ENCODE measurements at regions not wholly inside any gene's neighbourhood (a gene's known extent, or its start where the extent isn't known, plus 50 kb on each side); places are given as distances from the start of the nearest gene placed in this dataset.
A peak's percentile ranks its signal among the peaks of the same experiment; 100 is the strongest.
"Not testable (repeated sequence)": the region's sequence is repeated elsewhere in the genome, so short reads cannot be mapped to it uniquely, and the experiment has no call there.

GRCh38 chr2:150341982-150342680 is 145.3 kb downstream of the RND3 start:
- H3K4me3 ChIP-seq (ENCODE audit: low read depth, low read length): no peak overlapping the region
- no peaks in the 10 kb centered on the region for H3K27me3 ChIP-seq (ENCODE audit: insufficient read depth, low read length)
- H3K27ac ChIP-seq (ENCODE audit: low read depth, low read length): no peak overlapping the region
- H3K79me2 ChIP-seq (ENCODE audit: control insufficient read depth, insufficient read depth, low read length, unreplicated experiment): no peaks in the 10 kb centered on the region
- H3K4me1 ChIP-seq (ENCODE audit: control insufficient read depth, insufficient read depth, low read length, unreplicated experiment): no peaks in the 10 kb centered on the region
- no peak overlapping the region for H2AFZ ChIP-seq (ENCODE audit: low read length, unreplicated experiment)
- no peaks in the 10 kb centered on the region for H3K36me3 ChIP-seq (ENCODE audit: insufficient read depth, low read length)

DNA sequence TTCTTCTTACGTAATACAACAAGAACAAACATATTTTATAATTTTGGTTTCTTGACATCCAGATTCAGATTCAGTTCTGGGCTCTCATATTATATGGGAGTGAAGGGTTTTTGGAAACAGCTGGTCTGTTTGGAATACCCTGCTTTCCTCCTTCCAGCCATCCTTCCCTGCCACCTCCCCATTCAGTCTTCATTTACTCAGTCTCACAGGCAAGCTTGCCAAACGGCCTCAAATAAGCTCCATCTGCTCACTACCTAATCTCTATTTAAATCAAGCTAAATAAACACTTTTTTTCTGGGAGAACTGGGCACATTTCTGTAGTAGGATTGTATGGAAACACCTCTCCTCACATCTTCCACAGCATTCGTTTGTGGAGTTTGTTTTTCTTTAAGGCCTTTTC is 147.5 kb downstream of the RND3 start:
- H3K4me1 ChIP-seq (ENCODE audit: control insufficient read depth, insufficient read depth, low read length, unreplicated experiment): no peaks in the 10 kb centered on the region
- H3K4me3 ChIP-seq (ENCODE audit: low read depth, low read length): no peak overlapping the region
- H3K27me3 ChIP-seq (ENCODE audit: insufficient read depth, low read length): no peaks in the 10 kb centered on the region
- no peak overlapping the region for H3K27ac ChIP-seq (ENCODE audit: low read depth, low read length)
- H3K36me3 ChIP-seq (ENCODE audit: insufficient read depth, low read length): no peaks in the 10 kb centered on the region
- no peaks in the 10 kb centered on the region for H3K79me2 ChIP-seq (ENCODE audit: control insufficient read depth, insufficient read depth, low read length, unreplicated experiment)
- no peak overlapping the region for H2AFZ ChIP-seq (ENCODE audit: low read length, unreplicated experiment)

GRCh38 chr2:150339282-150339681 is 148.2 kb downstream of the RND3 start:
- H2AFZ ChIP-seq (ENCODE audit: low read length, unreplicated experiment): no peak overlapping the region
- H3K4me3 ChIP-seq (ENCODE audit: low read depth, low read length): no peak overlapping the region
- no peaks in the 10 kb centered on the region for H3K27me3 ChIP-seq (ENCODE audit: insufficient read depth, low read length)
- no peaks in the 10 kb centered on the region for H3K36me3 ChIP-seq (ENCODE audit: insufficient read depth, low read length)
- H3K27ac ChIP-seq (ENCODE audit: low read depth, low read length): no peak overlapping the region
- no peaks in the 10 kb centered on the region for H3K79me2 ChIP-seq (ENCODE audit: control insufficient read depth, insufficient read depth, low read length, unreplicated experiment)
- H3K4me1 ChIP-seq (ENCODE audit: control insufficient read depth, insufficient read depth, low read length, unreplicated experiment): no peaks in the 10 kb centered on the region

- Histone ChIP-seq H3K36me3 (ENCODE audit: insufficient read depth, low read length) (no peaks in the 10 kb centered on the region), H3K27ac (ENCODE audit: low read depth, low read length) (no peak overlapping the region), H3K4me1 (ENCODE audit: control insufficient read depth, insufficient read depth, low read length, unreplicated experiment) (no peaks in the 10 kb centered on the region), H2AFZ (ENCODE audit: low read length, unreplicated experiment) (no peak overlapping the region), H3K27me3 (ENCODE audit: insufficient read depth, low read length) (no peaks in the 10 kb centered on the region), H3K4me3 (ENCODE audit: low read depth, low read length) (no peak overlapping the region), H3K79me2 (ENCODE audit: control insufficient read depth, insufficient read depth, low read length, unreplicated experiment) (no peaks in the 10 kb centered on the region)
Measured at GRCh38 chr2:150335596-150335995, 151.9 kb downstream of the RND3 start.

DNA sequence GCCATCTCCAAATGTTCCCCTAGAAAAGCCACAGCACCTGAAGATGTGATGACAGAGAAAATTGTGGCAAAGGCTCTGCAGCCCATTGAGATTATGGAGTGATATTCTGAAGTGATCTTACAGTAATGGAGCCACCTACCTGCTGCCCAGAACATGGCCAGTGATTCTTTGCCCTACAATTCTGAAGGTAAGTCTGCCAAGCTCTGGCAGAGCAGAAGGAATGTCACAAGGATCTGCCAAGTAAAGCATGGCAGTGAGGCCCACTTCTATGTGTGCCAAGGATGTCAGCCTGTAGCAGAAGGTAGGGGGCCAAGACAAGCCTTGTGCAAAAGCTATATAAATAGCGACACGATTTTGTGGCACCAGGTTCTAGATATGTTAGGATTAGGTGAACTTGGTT is 155.1 kb downstream of the RND3 start:
- Histone ChIP-seq H3K27ac (ENCODE audit: low read depth, low read length) (no peak overlapping the region), H3K27me3 (ENCODE audit: insufficient read depth, low read length) (no peaks in the 10 kb centered on the region), H3K36me3 (ENCODE audit: insufficient read depth, low read length) (no peaks in the 10 kb centered on the region), H3K4me1 (ENCODE audit: control insufficient read depth, insufficient read depth, low read length, unreplicated experiment) (no peaks in the 10 kb centered on the region), H2AFZ (ENCODE audit: low read length, unreplicated experiment) (no peak overlapping the region), H3K79me2 (ENCODE audit: control insufficient read depth, insufficient read depth, low read length, unreplicated experiment) (no peaks in the 10 kb centered on the region), H3K4me3 (ENCODE audit: low read depth, low read length) (no peak overlapping the region)

- H3K36me3 ChIP-seq (ENCODE audit: insufficient read depth, low read length): no peaks in the 10 kb centered on the region
- H2AFZ ChIP-seq (ENCODE audit: low read length, unreplicated experiment): no peak overlapping the region
- H3K4me1 ChIP-seq (ENCODE audit: control insufficient read depth, insufficient read depth, low read length, unreplicated experiment): no peaks in the 10 kb centered on the region
- H3K79me2 ChIP-seq (ENCODE audit: control insufficient read depth, insufficient read depth, low read length, unreplicated experiment): no peaks in the 10 kb centered on the region
- H3K27me3 ChIP-seq (ENCODE audit: insufficient read depth, low read length): no peaks in the 10 kb centered on the region
- no peak overlapping the region for H3K4me3 ChIP-seq (ENCODE audit: low read depth, low read length)
- no peak overlapping the region for H3K27ac ChIP-seq (ENCODE audit: low read depth, low read length)
Measured at GRCh38 chr2:150327564-150328489, 159.6 kb downstream of the RND3 start.

DNA sequence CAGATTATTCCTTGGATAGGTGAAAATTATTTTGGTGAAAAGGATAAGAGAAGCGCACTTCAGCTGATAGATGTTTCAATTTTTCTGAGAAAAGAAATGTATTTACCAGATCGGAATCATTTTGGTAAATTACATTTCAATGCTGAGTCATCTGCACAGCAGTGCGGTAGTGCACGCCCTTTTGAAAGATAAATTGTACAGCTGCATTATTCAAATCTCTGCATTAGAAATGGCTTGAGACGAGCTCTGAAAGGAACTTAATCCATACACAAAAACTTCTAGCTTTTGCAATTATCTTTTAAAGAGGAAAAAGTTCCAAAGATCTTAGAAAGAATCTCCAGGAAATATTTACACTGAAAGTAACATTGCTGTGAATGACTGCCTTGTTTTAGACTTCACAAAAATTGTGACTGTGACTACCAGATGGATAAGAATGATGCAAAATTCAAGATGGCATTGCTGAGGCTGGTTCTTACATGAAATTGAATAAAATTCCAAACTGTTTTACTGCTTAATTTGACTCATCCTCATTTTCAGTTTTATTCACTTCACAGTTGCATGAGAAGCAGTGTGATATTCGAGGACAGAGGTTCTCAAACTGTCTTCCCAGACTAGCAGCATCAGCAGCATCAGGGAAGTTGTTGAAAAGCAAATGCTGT is 161.7 kb downstream of the RND3 start:
- Histone ChIP-seq H3K4me1 (ENCODE audit: control insufficient read depth, insufficient read depth, low read length, unreplicated experiment) (no peaks in the 10 kb centered on the region), H3K4me3 (ENCODE audit: low read depth, low read length) (no peak overlapping the region), H2AFZ (ENCODE audit: low read length, unreplicated experiment) (peak overlapping the region; percentile 52), H3K79me2 (ENCODE audit: control insufficient read depth, insufficient read depth, low read length, unreplicated experiment) (no peaks in the 10 kb centered on the region), H3K36me3 (ENCODE audit: insufficient read depth, low read length) (no peaks in the 10 kb centered on the region), H3K27ac (ENCODE audit: low read depth, low read length) (no peak overlapping the region), H3K27me3 (ENCODE audit: insufficient read depth, low read length) (no peaks in the 10 kb centered on the region)

- not testable (repeated sequence) for H3K36me3 ChIP-seq (ENCODE audit: insufficient read depth, low read length); H3K4me3 ChIP-seq (ENCODE audit: low read depth, low read length); H3K79me2 ChIP-seq (ENCODE audit: control insufficient read depth, insufficient read depth, low read length, unreplicated experiment); H3K4me1 ChIP-seq (ENCODE audit: control insufficient read depth, insufficient read depth, low read length, unreplicated experiment); H2AFZ ChIP-seq (ENCODE audit: low read length, unreplicated experiment); H3K27me3 ChIP-seq (ENCODE audit: insufficient read depth, low read length); H3K27ac ChIP-seq (ENCODE audit: low read depth, low read length)
Measured at GRCh38 chr2:150323071-150323470, 164.4 kb downstream of the RND3 start.

DNA sequence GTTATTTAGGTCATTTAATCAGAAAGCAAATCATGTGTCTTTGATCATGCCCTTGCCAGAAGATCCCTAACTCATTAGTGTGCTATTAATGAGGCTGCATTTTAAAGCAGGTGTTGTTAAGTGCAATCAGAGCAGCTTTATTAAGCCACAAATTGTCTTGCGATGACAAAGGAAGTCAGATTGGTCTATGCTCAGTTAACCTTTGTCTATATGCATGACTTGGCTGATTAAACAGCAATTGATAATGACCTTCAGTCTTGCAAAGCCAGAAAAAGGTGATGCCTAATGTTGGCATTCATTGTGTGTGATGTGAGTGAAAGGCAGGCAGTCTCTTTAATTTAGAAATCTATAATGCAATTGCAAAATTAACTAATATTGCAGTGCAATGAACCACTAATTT is 166.9 kb downstream of the RND3 start:
- no peak overlapping the region for H2AFZ ChIP-seq (ENCODE audit: low read length, unreplicated experiment)
- no peaks in the 10 kb centered on the region for H3K4me1 ChIP-seq (ENCODE audit: control insufficient read depth, insufficient read depth, low read length, unreplicated experiment)
- no peaks in the 10 kb centered on the region for H3K79me2 ChIP-seq (ENCODE audit: control insufficient read depth, insufficient read depth, low read length, unreplicated experiment)
- H3K27me3 ChIP-seq (ENCODE audit: insufficient read depth, low read length): no peaks in the 10 kb centered on the region
- H3K36me3 ChIP-seq (ENCODE audit: insufficient read depth, low read length): no peaks in the 10 kb centered on the region
- no peak overlapping the region for H3K4me3 ChIP-seq (ENCODE audit: low read depth, low read length)
- no peak overlapping the region for H3K27ac ChIP-seq (ENCODE audit: low read depth, low read length)

GRCh38 chr2:150319658-150320555 is 167.6 kb downstream of the RND3 start:
- Histone ChIP-seq H3K27me3 (ENCODE audit: insufficient read depth, low read length) (no peaks in the 10 kb centered on the region), H3K36me3 (ENCODE audit: insufficient read depth, low read length) (no peaks in the 10 kb centered on the region), H2AFZ (ENCODE audit: low read length, unreplicated experiment) (peak overlapping the region; percentile 56), H3K79me2 (ENCODE audit: control insufficient read depth, insufficient read depth, low read length, unreplicated experiment) (no peaks in the 10 kb centered on the region), H3K27ac (ENCODE audit: low read depth, low read length) (no peak overlapping the region), H3K4me1 (ENCODE audit: control insufficient read depth, insufficient read depth, low read length, unreplicated experiment) (no peaks in the 10 kb centered on the region), H3K4me3 (ENCODE audit: low read depth, low read length) (no peak overlapping the region)

Data from ACC112 (cell line).